HEK293 (cell line): ENCODE measurements at regions not wholly inside any gene's neighbourhood (a gene's known extent, or its start where the extent isn't known, plus 50 kb on each side); places are given as distances from the start of the nearest gene placed in this dataset.

Experiments used
- CTCF ChIA-PET: fragments of 350-600 bp; formaldehyde crosslinking; extraction: SDS; loops from one replicate; lab custom pipeline; 2021; ENCODE audit warnings: antibody characterized with exemption; lab: Yijun Ruan, JAX
- POLR2A ChIA-PET: fragments of 300-600 bp; formaldehyde crosslinking; extraction: SDS; loops from one replicate; lab custom pipeline; 2020; ENCODE audit warnings: antibody characterized with exemption, inconsistent platforms; lab: Yijun Ruan, JAX
- H3K27ac ChIP-seq: fragments of 200-500 bp; sonication (Bioruptor generic); 2 replicates; pipeline ENCODE4 v1.5.1; 2014; ENCODE audit warnings: low read depth, low read length, control low read depth, inconsistent platforms; ENCODE audit errors: extremely low read depth
- H3K36me3 ChIP-seq, 2 experiments: fragments of 200-500 bp in 1 of 2; sonication (Bioruptor generic) in 1 of 2; 1 replicate in 1 of 2; 2 replicates in 1 of 2; pipeline ENCODE4 v1.5.1; 2014 to 2017; ENCODE audit warnings: inconsistent platforms in 2 of 2, low read length in 2 of 2; ENCODE audit not compliant: control insufficient read depth in 2 of 2, insufficient read depth in 1 of 2
- H3K4me1 ChIP-seq: fragments of 200-500 bp; sonication (Bioruptor generic); 2 replicates; pipeline ENCODE4 v1.5.1; 2014; ENCODE audit warnings: mild to moderate bottlenecking, low read length, inconsistent platforms; ENCODE audit not compliant: control insufficient read depth, insufficient read depth
- H3K4me3 ChIP-seq: 2 replicates; pipeline ENCODE4 v1.5.1; 2011; ENCODE audit warnings: low read depth, mild to moderate bottlenecking, control low read depth, low read length, moderate library complexity
- H3K9me3 ChIP-seq: fragments of 200-500 bp; sonication (Bioruptor generic); 2 replicates; pipeline ENCODE4 v1.5.1; 2014; ENCODE audit warnings: low read depth, low read length, inconsistent platforms; ENCODE audit not compliant: control insufficient read depth, insufficient read depth
- BCL11B ChIP-seq: fragments of 450-650 bp; formaldehyde crosslinking; IDR thresholded peaks from 2 replicates; pipeline ENCODE4 v1.5.1; 2016; ENCODE audit warnings: low read depth, missing biosample characterization, missing genetic modification characterization
- ZBTB11 ChIP-seq: fragments of 450-650 bp; formaldehyde crosslinking; conservative IDR thresholded peaks from 2 replicates; pipeline ENCODE4 v1.5.1; 2016; ENCODE audit warnings: low read depth, missing biosample characterization, missing genetic modification characterization
- ZBTB20 ChIP-seq: fragments of 450-650 bp; formaldehyde crosslinking; IDR thresholded peaks from 2 replicates; pipeline ENCODE4 v1.5.1; 2016; ENCODE audit warnings: missing biosample characterization, missing genetic modification characterization
- ZNF132 ChIP-seq: fragments of 450-650 bp; formaldehyde crosslinking; IDR thresholded peaks from 2 replicates; pipeline ENCODE4 v1.5.1; 2017; ENCODE audit warnings: missing biosample characterization, missing genetic modification characterization, borderline replicate concordance
- ZNF140 ChIP-seq: fragments of 450-650 bp; formaldehyde crosslinking; IDR thresholded peaks from 2 replicates; pipeline ENCODE4 v1.5.1; 2016; ENCODE audit warnings: missing biosample characterization, missing genetic modification characterization
- ZNF19 ChIP-seq: fragments of 450-650 bp; formaldehyde crosslinking; IDR thresholded peaks from 2 replicates; pipeline ENCODE4; 2016; ENCODE audit warnings: missing biosample characterization, missing genetic modification characterization, low read depth
- ZNF24 ChIP-seq: fragments of 450-650 bp; formaldehyde crosslinking; IDR thresholded peaks from 2 replicates; pipeline ENCODE4 v1.5.1; 2016; ENCODE audit warnings: missing biosample characterization, missing genetic modification characterization
- ZNF394 ChIP-seq: fragments of 450-650 bp; formaldehyde crosslinking; IDR thresholded peaks from 2 replicates; pipeline ENCODE4 v1.5.1; 2016; ENCODE audit warnings: missing biosample characterization, missing genetic modification characterization, mild to moderate bottlenecking, moderate library complexity, borderline replicate concordance
- ZNF398 ChIP-seq: fragments of 450-650 bp; formaldehyde crosslinking; IDR thresholded peaks from 2 replicates; pipeline ENCODE4 v1.5.1; 2017; ENCODE audit warnings: missing biosample characterization, missing genetic modification characterization
- ZNF501 ChIP-seq: fragments of 450-650 bp; formaldehyde crosslinking; IDR thresholded peaks from 2 replicates; pipeline ENCODE4 v1.5.1; 2016; ENCODE audit warnings: missing biosample characterization, missing genetic modification characterization
- ZNF558 ChIP-seq: fragments of 450-650 bp; formaldehyde crosslinking; IDR thresholded peaks from 2 replicates; pipeline ENCODE4 v1.5.1; 2016; ENCODE audit warnings: missing biosample characterization, missing genetic modification characterization
- ZNF623 ChIP-seq: fragments of 450-650 bp; formaldehyde crosslinking; IDR thresholded peaks from 2 replicates; pipeline ENCODE4 v1.5.1; 2016; ENCODE audit warnings: missing biosample characterization, missing genetic modification characterization
- ZNF701 ChIP-seq: fragments of 450-650 bp; formaldehyde crosslinking; IDR thresholded peaks from 2 replicates; pipeline ENCODE4 v1.5.1; 2016; ENCODE audit warnings: missing biosample characterization, missing genetic modification characterization
- ZNF707 ChIP-seq: fragments of 450-650 bp; formaldehyde crosslinking; IDR thresholded peaks from 2 replicates; pipeline ENCODE4 v1.5.1; 2016; ENCODE audit warnings: missing biosample characterization, missing genetic modification characterization
- TF ChIP-seq, protein P1 (sequence below): fragments of 450-650 bp; formaldehyde crosslinking; IDR thresholded peaks from 2 replicates; pipeline ENCODE4 v1.5.1; 2016; ENCODE audit warnings: missing biosample characterization, missing genetic modification characterization
- TF ChIP-seq, protein P2 (sequence below): fragments of 450-650 bp; formaldehyde crosslinking; IDR thresholded peaks from 2 replicates; pipeline ENCODE4 v1.5.1; 2016; ENCODE audit warnings: missing biosample characterization, missing genetic modification characterization, low read depth
- TF ChIP-seq, protein P3 (sequence below): fragments of 450-650 bp; formaldehyde crosslinking; IDR thresholded peaks from 2 replicates; pipeline ENCODE4 v1.5.1; 2016; ENCODE audit warnings: missing biosample characterization, missing genetic modification characterization
- TF ChIP-seq, protein P4 (sequence below): fragments of 450-650 bp; formaldehyde crosslinking; IDR thresholded peaks from 2 replicates; pipeline ENCODE4 v1.5.1; 2016; ENCODE audit warnings: missing biosample characterization, missing genetic modification characterization
- TF ChIP-seq, protein P5 (sequence below): fragments of 450-650 bp; formaldehyde crosslinking; IDR thresholded peaks from 2 replicates; pipeline ENCODE4 v1.5.1; 2016; ENCODE audit warnings: missing biosample characterization, missing genetic modification characterization

DNA sequence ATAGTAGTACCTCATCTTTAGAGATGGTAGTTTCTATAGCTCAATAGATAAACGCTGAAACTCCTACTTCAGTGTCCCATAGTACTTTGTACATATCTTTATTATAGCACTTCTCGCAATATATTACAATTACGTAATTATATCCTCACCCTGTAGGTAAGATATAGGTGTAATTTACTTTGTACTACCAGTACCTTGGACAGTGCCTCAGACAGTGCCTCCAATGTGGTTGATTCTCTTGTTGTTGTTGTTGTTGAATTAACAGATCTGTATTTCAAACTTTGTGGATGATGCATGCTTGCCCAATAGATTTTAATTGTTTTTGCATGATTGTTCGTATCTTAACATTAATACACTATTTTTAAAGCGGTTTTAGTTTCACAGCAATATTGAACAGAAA is 188.6 kb downstream of the ARL6IP6 start:
- POLR2A ChIA-PET: no interaction called here
- CTCF ChIA-PET: no interaction called here
- Histone ChIP-seq H3K4me1 (no peaks in the 10 kb centered on the region), H3K36me3 (no peaks in the 10 kb centered on the region), H3K27ac (no peak overlapping the region), H3K4me3 (no peak overlapping the region), H3K9me3 (no peaks in the 10 kb centered on the region)
- TF ChIP-seq ZNF558 (tag by site-specific recombination): no peak
- TF ChIP-seq, protein P1, sequence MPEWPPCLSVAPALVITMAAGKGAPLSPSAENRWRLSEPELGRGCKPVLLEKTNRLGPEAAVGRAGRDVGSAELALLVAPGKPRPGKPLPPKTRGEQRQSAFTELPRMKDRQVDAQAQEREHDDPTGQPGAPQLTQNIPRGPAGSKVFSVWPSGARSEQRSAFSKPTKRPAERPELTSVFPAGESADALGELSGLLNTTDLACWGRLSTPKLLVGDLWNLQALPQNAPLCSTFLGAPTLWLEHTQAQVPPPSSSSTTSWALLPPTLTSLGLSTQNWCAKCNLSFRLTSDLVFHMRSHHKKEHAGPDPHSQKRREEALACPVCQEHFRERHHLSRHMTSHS: no peak
- TF ChIP-seq ZBTB11 (tag by site-specific recombination): no peak
- TF ChIP-seq, protein P2, sequence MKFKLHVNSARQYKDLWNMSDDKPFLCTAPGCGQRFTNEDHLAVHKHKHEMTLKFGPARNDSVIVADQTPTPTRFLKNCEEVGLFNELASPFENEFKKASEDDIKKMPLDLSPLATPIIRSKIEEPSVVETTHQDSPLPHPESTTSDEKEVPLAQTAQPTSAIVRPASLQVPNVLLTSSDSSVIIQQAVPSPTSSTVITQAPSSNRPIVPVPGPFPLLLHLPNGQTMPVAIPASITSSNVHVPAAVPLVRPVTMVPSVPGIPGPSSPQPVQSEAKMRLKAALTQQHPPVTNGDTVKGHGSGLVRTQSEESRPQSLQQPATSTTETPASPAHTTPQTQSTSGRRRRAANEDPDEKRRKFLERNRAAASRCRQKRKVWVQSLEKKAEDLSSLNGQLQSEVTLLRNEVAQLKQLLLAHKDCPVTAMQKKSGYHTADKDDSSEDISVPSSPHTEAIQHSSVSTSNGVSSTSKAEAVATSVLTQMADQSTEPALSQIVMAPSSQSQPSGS (tag by site-specific recombination): 0 out of 2 replicates have a peak, but pooled peaks have one; percentile 15
- TF ChIP-seq ZNF394 (tag by site-specific recombination): no peak
- no peak for TF ChIP-seq ZNF140 (tag by site-specific recombination)
- TF ChIP-seq, protein P3, sequence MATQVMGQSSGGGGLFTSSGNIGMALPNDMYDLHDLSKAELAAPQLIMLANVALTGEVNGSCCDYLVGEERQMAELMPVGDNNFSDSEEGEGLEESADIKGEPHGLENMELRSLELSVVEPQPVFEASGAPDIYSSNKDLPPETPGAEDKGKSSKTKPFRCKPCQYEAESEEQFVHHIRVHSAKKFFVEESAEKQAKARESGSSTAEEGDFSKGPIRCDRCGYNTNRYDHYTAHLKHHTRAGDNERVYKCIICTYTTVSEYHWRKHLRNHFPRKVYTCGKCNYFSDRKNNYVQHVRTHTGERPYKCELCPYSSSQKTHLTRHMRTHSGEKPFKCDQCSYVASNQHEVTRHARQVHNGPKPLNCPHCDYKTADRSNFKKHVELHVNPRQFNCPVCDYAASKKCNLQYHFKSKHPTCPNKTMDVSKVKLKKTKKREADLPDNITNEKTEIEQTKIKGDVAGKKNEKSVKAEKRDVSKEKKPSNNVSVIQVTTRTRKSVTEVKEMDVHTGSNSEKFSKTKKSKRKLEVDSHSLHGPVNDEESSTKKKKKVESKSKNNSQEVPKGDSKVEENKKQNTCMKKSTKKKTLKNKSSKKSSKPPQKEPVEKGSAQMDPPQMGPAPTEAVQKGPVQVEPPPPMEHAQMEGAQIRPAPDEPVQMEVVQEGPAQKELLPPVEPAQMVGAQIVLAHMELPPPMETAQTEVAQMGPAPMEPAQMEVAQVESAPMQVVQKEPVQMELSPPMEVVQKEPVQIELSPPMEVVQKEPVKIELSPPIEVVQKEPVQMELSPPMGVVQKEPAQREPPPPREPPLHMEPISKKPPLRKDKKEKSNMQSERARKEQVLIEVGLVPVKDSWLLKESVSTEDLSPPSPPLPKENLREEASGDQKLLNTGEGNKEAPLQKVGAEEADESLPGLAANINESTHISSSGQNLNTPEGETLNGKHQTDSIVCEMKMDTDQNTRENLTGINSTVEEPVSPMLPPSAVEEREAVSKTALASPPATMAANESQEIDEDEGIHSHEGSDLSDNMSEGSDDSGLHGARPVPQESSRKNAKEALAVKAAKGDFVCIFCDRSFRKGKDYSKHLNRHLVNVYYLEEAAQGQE: peak; percentile 87

DNA sequence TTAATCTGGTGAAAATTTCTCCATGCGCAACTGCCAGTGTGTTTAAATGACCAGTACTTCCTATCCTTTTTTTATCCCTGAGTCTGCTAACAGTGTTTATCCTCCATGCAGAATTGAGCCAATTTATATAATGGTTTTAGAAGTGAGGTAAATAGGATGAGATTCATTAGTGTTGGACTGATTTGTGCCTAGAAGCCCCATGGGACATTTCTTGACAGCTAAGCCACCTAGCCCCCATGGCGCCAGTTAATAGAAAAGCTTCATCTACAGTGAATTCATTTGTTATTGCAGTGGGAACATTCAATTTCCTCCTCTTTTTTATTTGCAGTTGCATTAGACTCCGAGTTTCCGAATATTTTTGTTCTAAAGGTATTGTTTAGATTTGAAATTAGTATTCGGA is 175.6 kb downstream of the ARL6IP6 start:
- CTCF ChIA-PET: no interaction called here
- no peaks in the 10 kb centered on the region for H3K36me3 ChIP-seq
- no peak overlapping the region for H3K4me3 ChIP-seq
- H3K9me3 ChIP-seq: no peaks in the 10 kb centered on the region
- no peaks in the 10 kb centered on the region for H3K4me1 ChIP-seq
- H3K27ac ChIP-seq: no peak overlapping the region
- POLR2A ChIA-PET: no interaction called here
- no peak for TF ChIP-seq ZNF623 (tag by site-specific recombination)
- TF ChIP-seq ZNF701 (tag by site-specific recombination): no peak
- TF ChIP-seq ZNF707: no peak
- no peak for TF ChIP-seq ZNF132
- no peak for TF ChIP-seq ZBTB20 (tag by site-specific recombination)
- no peak for TF ChIP-seq ZNF501 (tag by site-specific recombination)
- no peak for TF ChIP-seq BCL11B (tag by site-specific recombination)
- TF ChIP-seq, protein P4, sequence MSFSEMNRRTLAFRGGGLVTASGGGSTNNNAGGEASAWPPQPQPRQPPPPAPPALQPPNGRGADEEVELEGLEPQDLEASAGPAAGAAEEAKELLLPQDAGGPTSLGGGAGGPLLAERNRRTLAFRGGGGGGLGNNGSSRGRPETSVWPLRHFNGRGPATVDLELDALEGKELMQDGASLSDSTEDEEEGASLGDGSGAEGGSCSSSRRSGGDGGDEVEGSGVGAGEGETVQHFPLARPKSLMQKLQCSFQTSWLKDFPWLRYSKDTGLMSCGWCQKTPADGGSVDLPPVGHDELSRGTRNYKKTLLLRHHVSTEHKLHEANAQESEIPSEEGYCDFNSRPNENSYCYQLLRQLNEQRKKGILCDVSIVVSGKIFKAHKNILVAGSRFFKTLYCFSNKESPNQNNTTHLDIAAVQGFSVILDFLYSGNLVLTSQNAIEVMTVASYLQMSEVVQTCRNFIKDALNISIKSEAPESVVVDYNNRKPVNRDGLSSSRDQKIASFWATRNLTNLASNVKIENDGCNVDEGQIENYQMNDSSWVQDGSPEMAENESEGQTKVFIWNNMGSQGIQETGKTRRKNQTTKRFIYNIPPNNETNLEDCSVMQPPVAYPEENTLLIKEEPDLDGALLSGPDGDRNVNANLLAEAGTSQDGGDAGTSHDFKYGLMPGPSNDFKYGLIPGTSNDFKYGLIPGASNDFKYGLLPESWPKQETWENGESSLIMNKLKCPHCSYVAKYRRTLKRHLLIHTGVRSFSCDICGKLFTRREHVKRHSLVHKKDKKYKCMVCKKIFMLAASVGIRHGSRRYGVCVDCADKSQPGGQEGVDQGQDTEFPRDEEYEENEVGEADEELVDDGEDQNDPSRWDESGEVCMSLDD (tag by site-specific recombination): no peak
- TF ChIP-seq, protein P5, sequence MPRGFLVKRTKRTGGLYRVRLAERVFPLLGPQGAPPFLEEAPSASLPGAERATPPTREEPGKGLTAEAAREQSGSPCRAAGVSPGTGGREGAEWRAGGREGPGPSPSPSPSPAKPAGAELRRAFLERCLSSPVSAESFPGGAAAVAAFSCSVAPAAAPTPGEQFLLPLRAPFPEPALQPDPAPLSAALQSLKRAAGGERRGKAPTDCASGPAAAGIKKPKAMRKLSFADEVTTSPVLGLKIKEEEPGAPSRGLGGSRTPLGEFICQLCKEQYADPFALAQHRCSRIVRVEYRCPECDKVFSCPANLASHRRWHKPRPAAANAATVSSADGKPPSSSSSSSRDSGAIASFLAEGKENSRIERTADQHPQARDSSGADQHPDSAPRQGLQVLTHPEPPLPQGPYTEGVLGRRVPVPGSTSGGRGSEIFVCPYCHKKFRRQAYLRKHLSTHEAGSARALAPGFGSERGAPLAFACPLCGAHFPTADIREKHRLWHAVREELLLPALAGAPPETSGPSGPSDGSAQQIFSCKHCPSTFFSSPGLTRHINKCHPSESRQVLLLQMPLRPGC: no peak
- TF ChIP-seq ZNF24 (tag by site-specific recombination): no peak
- no peak for TF ChIP-seq ZNF19 (tag by site-specific recombination)
- no peak for TF ChIP-seq ZNF398
